GM12864 (cell line): ENCODE measurements at regions not wholly inside any gene's neighbourhood (a gene's known extent, or its start where the extent isn't known, plus 50 kb on each side); places are given as distances from the start of the nearest gene placed in this dataset.

Experiments used
- DNase-seq: peaks from one replicate; pipeline ENCODE4 v3.0.0-alpha.2; 2011; ENCODE audit warnings: low read depth
- H3K4me3 ChIP-seq: 2 replicates; pipeline ENCODE4 v1.5.1; 2011; ENCODE audit warnings: mild to moderate bottlenecking, low read depth, low read length, control low read depth
- CTCF ChIP-seq: IDR thresholded peaks from 2 replicates; pipeline ENCODE4 v1.5.1; 2011; ENCODE audit warnings: low read depth, mild to moderate bottlenecking, moderate library complexity, low read length, control low read depth, inconsistent platforms; ENCODE audit errors: missing control alignments

GRCh38 chr12:58544281-58544680, 376.0 kb downstream of the LRIG3 start:
- TF ChIP-seq CTCF, result no peak
- no peak overlapping the region for H3K4me3 ChIP-seq
- DNase-seq, result no peak

GRCh38 chr12:58547217-58547616, 373.1 kb downstream of the LRIG3 start:
- DNase-seq, result no peak
- H3K4me3 ChIP-seq, result no peak overlapping the region
- no peak for TF ChIP-seq CTCF

DNA sequence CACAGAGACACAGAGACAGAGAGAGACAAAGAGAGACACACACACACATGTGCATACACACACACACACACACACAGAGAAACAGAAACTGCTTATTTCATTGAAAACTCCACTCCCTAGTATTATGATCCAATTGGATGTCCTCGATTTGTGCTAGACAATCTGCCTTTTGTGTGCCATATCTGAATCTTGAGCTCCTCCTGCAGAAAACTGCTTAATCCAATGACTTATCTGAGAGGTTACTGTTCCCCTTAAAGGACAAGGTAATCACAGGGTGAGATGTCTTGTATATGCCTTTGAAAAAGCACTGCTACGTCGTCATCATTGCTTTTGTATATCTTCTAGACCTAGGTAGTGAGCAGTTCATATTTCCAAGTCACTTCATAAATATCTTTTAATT, 371.5 kb downstream of the LRIG3 start:
- no peak for TF ChIP-seq CTCF
- no peak overlapping the region for H3K4me3 ChIP-seq
- no peak for DNase-seq

DNA sequence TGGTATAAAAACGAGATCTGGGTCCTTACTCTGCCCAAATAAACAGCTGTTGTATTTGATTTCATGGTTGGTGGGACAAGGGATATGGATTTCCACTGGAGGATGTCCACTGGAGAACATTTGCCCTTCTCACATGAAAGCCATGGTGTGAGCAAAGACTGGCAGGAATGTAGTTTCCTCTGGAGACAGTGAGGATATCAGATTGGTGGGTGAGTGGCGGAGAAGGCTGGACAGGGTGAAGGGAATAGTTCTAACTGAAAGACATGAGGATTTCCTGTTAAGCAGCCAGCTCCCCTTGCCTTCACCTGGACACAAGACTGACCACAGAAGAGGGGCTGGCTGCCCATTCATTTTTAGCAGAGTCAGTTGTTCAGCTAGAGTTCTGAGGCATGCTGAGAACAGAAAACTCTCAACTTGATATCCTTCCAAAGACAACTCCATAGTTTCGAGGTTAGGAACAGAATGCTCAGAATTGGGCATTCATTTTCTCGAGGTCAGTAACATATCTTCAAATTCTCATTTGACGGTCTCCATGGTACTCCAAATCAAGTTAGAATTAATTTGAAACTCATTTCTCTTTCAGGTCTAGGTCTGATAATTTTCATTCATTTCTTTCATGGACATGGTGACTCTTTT, 365.7 kb downstream of the LRIG3 start:
- no peak for DNase-seq
- no peak for TF ChIP-seq CTCF
- no peak overlapping the region for H3K4me3 ChIP-seq

GRCh38 chr12:58557171-58557570, 363.1 kb downstream of the LRIG3 start:
- no peak for TF ChIP-seq CTCF
- no peak overlapping the region for H3K4me3 ChIP-seq
- DNase-seq, result no peak

- H3K4me3 ChIP-seq, result no peak overlapping the region
- no peak for TF ChIP-seq CTCF
- DNase-seq, result no peak
Measured at GRCh38 chr12:58557661-58558060, 362.6 kb downstream of the LRIG3 start.

DNA sequence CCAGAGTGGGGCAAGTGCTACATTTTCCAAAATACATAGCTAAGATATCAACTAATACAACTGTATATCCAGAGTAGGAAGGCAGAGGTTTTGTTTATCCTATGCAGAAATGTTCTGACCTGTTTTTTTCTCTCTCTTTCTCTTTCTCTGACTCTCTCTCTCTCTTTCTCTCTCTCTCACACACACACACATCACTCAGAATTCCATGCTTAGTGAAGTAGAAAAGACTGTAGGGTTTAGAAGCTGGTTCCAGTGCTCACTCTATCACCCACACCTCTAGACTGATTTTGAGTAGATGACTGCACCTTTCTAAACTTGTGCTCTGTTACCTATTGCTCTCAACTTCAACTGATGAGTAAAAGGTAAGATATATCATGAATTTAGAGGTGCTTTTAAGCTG, 356.7 kb downstream of the LRIG3 start:
- no peak overlapping the region for H3K4me3 ChIP-seq
- TF ChIP-seq CTCF, result no peak
- DNase-seq, result no peak
